GM12878 (cell line): ENCODE measurements at regions not wholly inside any gene's neighbourhood (a gene's known extent, or its start where the extent isn't known, plus 50 kb on each side); places are given as distances from the start of the nearest gene placed in this dataset.

ENCODE experiments used
- ATF2 ChIP-seq: IDR thresholded peaks from 2 replicates; pipeline ENCODE4 v1.6.1; 2012; ENCODE audit warnings: low read length, inconsistent platforms
- ATF3 ChIP-seq: IDR thresholded peaks from 2 replicates; pipeline ENCODE4 v1.6.1; 2011; ENCODE audit warnings: low read depth, mild to moderate bottlenecking, low read length, moderate library complexity, borderline replicate concordance; ENCODE audit errors: extremely low read depth
- ATF7 ChIP-seq: fragments of 450-650 bp; IDR thresholded peaks from 2 replicates; pipeline ENCODE4 v1.6.1; 2016; ENCODE audit warnings: low read depth, mild to moderate bottlenecking
- BCLAF1 ChIP-seq: fragments of 450-650 bp; IDR thresholded peaks from 2 replicates; pipeline ENCODE4 v1.6.1; 2017; ENCODE audit warnings: antibody characterized with exemption, mild to moderate bottlenecking, moderate library complexity
- CBX5 ChIP-seq: sonication (generic); IDR thresholded peaks from 2 replicates; pipeline ENCODE4 v1.6.1; 2016; ENCODE audit warnings: low read depth, moderate library complexity, mild to moderate bottlenecking, inconsistent platforms
- CHD1 ChIP-seq: IDR thresholded peaks from 2 replicates; pipeline ENCODE4 v1.6.1; 2012; ENCODE audit warnings: low read depth, low read length, improper control_type of control experiment
- FOXM1 ChIP-seq: IDR thresholded peaks from 2 replicates; pipeline ENCODE4 v1.6.1; 2012; ENCODE audit warnings: low read depth, mild to moderate bottlenecking, inconsistent platforms, low read length, moderate library complexity
- IKZF2 ChIP-seq, 2 experiments: fragments of 450-650 bp; IDR thresholded peaks; 2 replicates each; pipeline ENCODE4 v1.6.1; 2017; ENCODE audit warnings: mild to moderate bottlenecking in 2 of 2, moderate library complexity in 2 of 2
- IRF5 ChIP-seq: fragments of 450-650 bp; IDR thresholded peaks from 2 replicates; pipeline ENCODE4 v1.6.1; 2017; ENCODE audit warnings: borderline replicate concordance
- KDM1A ChIP-seq: fragments of 200-600 bp; sonication (generic); IDR thresholded peaks from 2 replicates; pipeline ENCODE4 v1.6.1; 2016; ENCODE audit warnings: borderline replicate concordance
- NFIC ChIP-seq: IDR thresholded peaks from 2 replicates; pipeline ENCODE4 v1.6.1; 2012; ENCODE audit warnings: low read depth, mild to moderate bottlenecking, inconsistent platforms, low read length, moderate library complexity
- NFYA ChIP-seq: IDR thresholded peaks from 2 replicates; pipeline ENCODE4 v1.6.1; 2011; ENCODE audit warnings: low read depth, mild to moderate bottlenecking, low read length, improper control_type of control experiment, borderline replicate concordance
- RAD51 ChIP-seq: fragments of 450-650 bp; IDR thresholded peaks from 2 replicates; pipeline ENCODE4 v1.6.1; 2016; ENCODE audit warnings: moderate library complexity, mild to moderate bottlenecking, inconsistent platforms
- SKIL ChIP-seq: fragments of 450-650 bp; IDR thresholded peaks from 2 replicates; pipeline ENCODE4 v1.6.1; 2017; ENCODE audit warnings: mild to moderate bottlenecking, low read depth, inconsistent platforms; ENCODE audit not compliant: poor library complexity, severe bottlenecking
- SUZ12 ChIP-seq: fragments of 200-600 bp; sonication (generic); IDR thresholded peaks from one replicate; pipeline ENCODE4 v1.6.1; 2018; ENCODE audit warnings: antibody characterized with exemption, mild to moderate bottlenecking; ENCODE audit not compliant: unreplicated experiment
- ZBED1 ChIP-seq: IDR thresholded peaks from 2 replicates; pipeline ENCODE4 v1.6.1; 2016; ENCODE audit warnings: borderline replicate concordance
- ZZZ3 ChIP-seq: IDR thresholded peaks from 2 replicates; pipeline ENCODE4 v1.6.1; 2011; ENCODE audit warnings: low read depth; ENCODE audit not compliant: control insufficient read depth, insufficient read length

GRCh38 chr21:25422610-25423608 lies 184.4 kb downstream of the MRPL39 start (continued):
- TF ChIP-seq ATF3 (no peak), CBX5 (no peak), IRF5 (no peak), ZZZ3 (no peak), NFIC (peak; percentile 0), SUZ12 (no peak), BCLAF1 (no peak), KDM1A (no peak), ATF7 (no peak), NFYA (no peak), IKZF2 (IDR thresholded peaks at IDR 0.05) (no peak), FOXM1 (no peak), CHD1 (no peak; the same call in 1 of the 2 replicates), RAD51 (no peak), SKIL (no peak), ATF2 (peak; percentile 34; the same call in 1 of the 2 replicates), ZBED1 (no peak; the same call in 1 of the 2 replicates)
